Adipocyte (in vitro differentiated cells): ENCODE measurements at regions not wholly inside any gene's neighbourhood (a gene's known extent, or its start where the extent isn't known, plus 50 kb on each side); places are given as distances from the start of the nearest gene placed in this dataset.

Experiments used
- DNase-seq: peaks from one replicate; pipeline ENCODE4 v3.0.0-alpha.2; 2015; ENCODE audit warnings: low read depth
- H3K27me3 ChIP-seq: replicated peaks from 2 replicates; pipeline ENCODE4 v1.7.0; 2013; ENCODE audit warnings: mild to moderate bottlenecking, low read length, moderate library complexity; ENCODE audit not compliant: control insufficient read depth, insufficient read depth
- H3K36me3 ChIP-seq: 2 replicates; pipeline ENCODE4 v1.7.0; 2013; ENCODE audit warnings: low read length, mild to moderate bottlenecking, moderate library complexity; ENCODE audit not compliant: control insufficient read depth, insufficient read depth, severe bottlenecking
- H3K4me1 ChIP-seq: 2 replicates; pipeline ENCODE4 v1.7.0; 2013; ENCODE audit warnings: mild to moderate bottlenecking, low read length, moderate library complexity; ENCODE audit not compliant: control insufficient read depth, insufficient read depth
- H3K4me3 ChIP-seq: 2 replicates; pipeline ENCODE4 v1.7.0; 2013; ENCODE audit warnings: mild to moderate bottlenecking, low read length, moderate library complexity
- H3K9ac ChIP-seq: 2 replicates; pipeline ENCODE4 v1.7.0; 2013; ENCODE audit warnings: mild to moderate bottlenecking, low read length, moderate library complexity
- H3K9me3 ChIP-seq: 2 replicates; pipeline ENCODE4 v1.7.0; 2013; ENCODE audit warnings: mild to moderate bottlenecking, low read length, moderate library complexity; ENCODE audit not compliant: control insufficient read depth

GRCh38 chr18:67379981-67380380 lies 136.5 kb downstream of the DSEL start:
- Histone ChIP-seq H3K36me3 (no peaks in the 10 kb centered on the region), H3K9ac (no peak overlapping the region), H3K4me3 (no peak overlapping the region), H3K9me3 (peaks cover 5% of the 10 kb centered on the region), H3K27me3 (no peaks in the 10 kb centered on the region), H3K4me1 (no peaks in the 10 kb centered on the region)
- DNase-seq, result peak; percentile 39

DNA sequence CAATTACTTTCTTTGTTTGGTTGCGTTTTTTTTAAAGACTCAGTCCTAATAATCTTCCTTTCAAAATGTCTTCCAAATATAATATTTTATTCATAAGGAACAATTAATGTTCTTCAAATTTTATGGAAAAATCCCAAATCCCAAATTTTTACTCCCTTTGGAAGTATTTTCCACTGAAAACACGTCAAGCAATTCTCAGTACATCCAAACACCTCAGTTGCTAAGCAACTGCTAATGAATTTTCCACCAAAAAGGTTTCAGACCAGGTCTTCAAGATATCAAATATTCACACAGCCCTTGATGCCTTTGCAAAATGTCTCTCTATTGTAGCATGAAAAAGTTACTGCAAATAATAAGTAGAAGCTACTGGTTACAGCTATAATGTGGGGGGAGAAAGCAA lies 140.1 kb downstream of the DSEL start:
- peaks cover 5% of the 10 kb centered on the region for H3K9me3 ChIP-seq
- H3K27me3 ChIP-seq, result no peaks in the 10 kb centered on the region
- no peak overlapping the region for H3K4me3 ChIP-seq
- no peaks in the 10 kb centered on the region for H3K36me3 ChIP-seq
- no peak overlapping the region for H3K9ac ChIP-seq
- H3K4me1 ChIP-seq, result no peaks in the 10 kb centered on the region
- no peak for DNase-seq

- no peak overlapping the region for H3K4me3 ChIP-seq
- H3K9ac ChIP-seq, result no peak overlapping the region
- H3K4me1 ChIP-seq, result no peaks in the 10 kb centered on the region
- DNase-seq, result no peak
- peaks cover 5% of the 10 kb centered on the region for H3K9me3 ChIP-seq
- H3K36me3 ChIP-seq, result no peaks in the 10 kb centered on the region
- H3K27me3 ChIP-seq, result no peaks in the 10 kb centered on the region
Measured at GRCh38 chr18:67373636-67374035, 142.9 kb downstream of the DSEL start.

GRCh38 chr18:67367540-67367939 lies 149.0 kb downstream of the DSEL start:
- Histone ChIP-seq H3K9me3 (no peaks in the 10 kb centered on the region), H3K9ac (no peak overlapping the region), H3K4me1 (no peaks in the 10 kb centered on the region), H3K36me3 (no peaks in the 10 kb centered on the region), H3K4me3 (no peak overlapping the region), H3K27me3 (no peaks in the 10 kb centered on the region)
- no peak for DNase-seq

DNA sequence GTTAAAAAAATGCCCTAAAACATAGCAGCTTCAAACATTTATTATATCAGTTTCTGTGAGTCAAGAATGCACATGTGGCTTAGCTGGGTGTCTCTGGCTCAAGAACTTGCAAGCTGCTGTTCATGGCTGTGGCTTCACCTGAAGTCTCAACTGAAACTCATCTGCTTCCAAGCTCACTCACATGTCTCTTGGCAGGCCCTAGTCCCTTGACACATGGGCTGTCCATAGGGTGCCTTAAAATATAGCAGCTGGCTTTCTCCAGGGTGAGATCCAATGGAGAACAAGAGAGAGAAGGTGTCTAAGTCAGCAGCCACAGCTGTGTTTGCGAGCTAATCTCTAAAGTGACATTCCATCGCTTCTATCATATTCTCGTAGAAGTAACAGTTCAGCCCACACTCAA lies 152.8 kb downstream of the DSEL start:
- DNase-seq, result no peak
- H3K9me3 ChIP-seq, result no peaks in the 10 kb centered on the region
- no peak overlapping the region for H3K4me3 ChIP-seq
- H3K4me1 ChIP-seq, result peaks cover 25% of the 10 kb centered on the region
- H3K27me3 ChIP-seq, result no peaks in the 10 kb centered on the region
- no peak overlapping the region for H3K9ac ChIP-seq
- H3K36me3 ChIP-seq, result no peaks in the 10 kb centered on the region

DNA sequence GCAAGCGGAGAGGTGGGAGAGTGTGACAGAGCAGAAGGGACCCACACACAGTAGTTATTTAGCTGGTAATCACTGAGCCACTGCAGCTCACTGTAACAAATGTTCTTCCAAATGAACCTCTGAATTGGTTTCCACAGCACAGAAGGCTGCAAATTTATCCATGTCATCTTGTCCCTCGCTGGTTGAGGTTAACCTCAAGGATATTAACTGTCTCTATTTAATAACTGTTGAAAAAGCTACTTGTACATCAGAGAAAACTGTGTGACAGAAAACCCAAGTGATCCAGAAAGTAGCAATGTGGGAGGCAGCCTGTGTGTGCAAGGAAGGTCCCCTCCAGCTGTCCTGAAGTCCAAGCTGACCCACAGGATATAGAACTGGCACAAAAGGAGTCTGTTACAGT lies 153.6 kb downstream of the DSEL start:
- DNase-seq, result no peak
- H3K9ac ChIP-seq, result no peak overlapping the region
- H3K4me1 ChIP-seq, result peaks cover 25% of the 10 kb centered on the region
- H3K27me3 ChIP-seq, result no peaks in the 10 kb centered on the region
- H3K36me3 ChIP-seq, result no peaks in the 10 kb centered on the region
- no peak overlapping the region for H3K4me3 ChIP-seq
- no peaks in the 10 kb centered on the region for H3K9me3 ChIP-seq

GRCh38 chr18:67359873-67360838 lies 156.4 kb downstream of the DSEL start:
- peak overlapping the region; percentile 80 for H3K9ac ChIP-seq
- peak; percentile 98 for DNase-seq
- H3K9me3 ChIP-seq, result no peaks in the 10 kb centered on the region
- H3K36me3 ChIP-seq, result no peaks in the 10 kb centered on the region
- peaks cover 25% of the 10 kb centered on the region for H3K4me1 ChIP-seq
- H3K4me3 ChIP-seq, result peak overlapping the region; percentile 81
- no peaks in the 10 kb centered on the region for H3K27me3 ChIP-seq

GRCh38 chr18:67358947-67359346 lies 157.6 kb downstream of the DSEL start:
- Histone ChIP-seq H3K9me3 (no peaks in the 10 kb centered on the region), H3K4me1 (peaks cover 25% of the 10 kb centered on the region), H3K27me3 (no peaks in the 10 kb centered on the region), H3K9ac (no peak overlapping the region), H3K36me3 (no peaks in the 10 kb centered on the region), H3K4me3 (no peak overlapping the region)
- no peak for DNase-seq

GRCh38 chr18:67354692-67355091 lies 161.8 kb downstream of the DSEL start:
- DNase-seq, result no peak
- H3K4me1 ChIP-seq, result peaks cover 7% of the 10 kb centered on the region
- no peaks in the 10 kb centered on the region for H3K27me3 ChIP-seq
- no peaks in the 10 kb centered on the region for H3K9me3 ChIP-seq
- H3K9ac ChIP-seq, result no peak overlapping the region
- no peaks in the 10 kb centered on the region for H3K36me3 ChIP-seq
- H3K4me3 ChIP-seq, result no peak overlapping the region

GRCh38 chr18:67354091-67354490 lies 162.4 kb downstream of the DSEL start:
- H3K4me1 ChIP-seq, result peaks cover under 1% of the 10 kb centered on the region
- H3K9me3 ChIP-seq, result no peaks in the 10 kb centered on the region
- no peak overlapping the region for H3K4me3 ChIP-seq
- no peaks in the 10 kb centered on the region for H3K36me3 ChIP-seq
- no peaks in the 10 kb centered on the region for H3K27me3 ChIP-seq
- no peak for DNase-seq
- no peak overlapping the region for H3K9ac ChIP-seq

DNA sequence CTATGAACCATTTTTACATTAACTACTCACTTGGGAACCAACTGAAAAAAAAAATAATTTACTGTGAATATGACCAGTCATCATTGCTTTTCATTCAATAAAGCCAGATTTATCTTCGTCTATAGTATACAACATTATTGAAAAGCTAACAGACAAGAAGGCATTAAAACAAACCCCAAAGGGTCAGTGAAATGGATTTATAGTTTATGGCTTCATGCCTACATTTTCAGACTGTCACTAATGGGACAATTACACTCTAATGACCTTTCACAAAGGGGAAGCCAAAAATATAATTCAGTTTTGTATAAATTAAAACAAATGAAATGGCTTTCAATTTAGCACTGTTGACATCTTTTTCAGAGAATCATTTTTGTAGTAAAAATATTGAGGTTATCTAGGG lies 169.1 kb downstream of the DSEL start:
- Histone ChIP-seq H3K4me1 (no peaks in the 10 kb centered on the region), H3K9me3 (no peaks in the 10 kb centered on the region), H3K9ac (no peak overlapping the region), H3K27me3 (no peaks in the 10 kb centered on the region), H3K36me3 (no peaks in the 10 kb centered on the region), H3K4me3 (no peak overlapping the region)
- no peak for DNase-seq

DNA sequence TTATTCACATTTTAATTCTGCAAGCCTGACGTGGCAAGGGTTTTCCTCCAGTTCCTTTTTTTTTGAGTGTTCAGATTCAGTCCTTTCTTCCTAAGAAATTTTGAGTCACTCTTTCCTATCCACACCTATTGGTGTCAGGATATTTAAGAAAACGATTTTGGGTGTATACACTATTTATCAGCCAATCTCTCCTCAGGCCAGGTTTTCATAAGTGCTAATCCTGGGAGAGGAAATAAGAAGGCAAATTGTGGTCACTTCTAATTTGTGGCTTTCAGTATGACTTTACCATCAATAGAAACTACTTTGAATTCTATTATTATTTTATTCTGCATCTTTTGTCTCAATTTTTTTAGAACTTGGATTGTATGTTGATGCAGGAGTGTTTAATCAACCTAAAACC lies 174.4 kb downstream of the DSEL start:
- Histone ChIP-seq H3K4me3 (no peak overlapping the region), H3K27me3 (no peaks in the 10 kb centered on the region), H3K4me1 (no peaks in the 10 kb centered on the region), H3K9ac (no peak overlapping the region), H3K9me3 (peaks cover 4% of the 10 kb centered on the region), H3K36me3 (no peaks in the 10 kb centered on the region)
- no peak for DNase-seq
